ENCODE measurements at regions not wholly inside any gene's neighbourhood (a gene's known extent, or its start where the extent isn't known, plus 50 kb on each side); places are given as distances from the start of the nearest gene placed in this dataset.

DNA sequence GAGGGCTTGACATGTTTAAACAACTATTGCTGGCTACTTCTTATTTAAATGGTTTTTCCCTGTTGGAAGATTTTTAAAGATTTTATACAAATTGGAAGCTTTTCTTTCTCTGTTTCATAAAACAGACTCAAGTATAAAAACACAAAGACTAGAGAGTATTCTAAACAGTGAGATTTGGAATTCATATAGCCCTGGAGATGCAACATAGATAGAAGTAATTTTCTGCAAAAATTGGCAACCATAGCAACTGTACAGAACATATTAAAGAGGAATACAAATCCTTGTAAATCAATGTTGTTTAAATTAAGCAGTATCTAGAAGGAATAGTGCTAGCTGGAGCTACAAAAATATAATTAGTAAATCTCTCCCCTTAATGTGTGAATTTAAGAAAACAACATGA, 2612.9 kb upstream of the PCDH20 start:
- TF ChIP-seq, protein P1, sequence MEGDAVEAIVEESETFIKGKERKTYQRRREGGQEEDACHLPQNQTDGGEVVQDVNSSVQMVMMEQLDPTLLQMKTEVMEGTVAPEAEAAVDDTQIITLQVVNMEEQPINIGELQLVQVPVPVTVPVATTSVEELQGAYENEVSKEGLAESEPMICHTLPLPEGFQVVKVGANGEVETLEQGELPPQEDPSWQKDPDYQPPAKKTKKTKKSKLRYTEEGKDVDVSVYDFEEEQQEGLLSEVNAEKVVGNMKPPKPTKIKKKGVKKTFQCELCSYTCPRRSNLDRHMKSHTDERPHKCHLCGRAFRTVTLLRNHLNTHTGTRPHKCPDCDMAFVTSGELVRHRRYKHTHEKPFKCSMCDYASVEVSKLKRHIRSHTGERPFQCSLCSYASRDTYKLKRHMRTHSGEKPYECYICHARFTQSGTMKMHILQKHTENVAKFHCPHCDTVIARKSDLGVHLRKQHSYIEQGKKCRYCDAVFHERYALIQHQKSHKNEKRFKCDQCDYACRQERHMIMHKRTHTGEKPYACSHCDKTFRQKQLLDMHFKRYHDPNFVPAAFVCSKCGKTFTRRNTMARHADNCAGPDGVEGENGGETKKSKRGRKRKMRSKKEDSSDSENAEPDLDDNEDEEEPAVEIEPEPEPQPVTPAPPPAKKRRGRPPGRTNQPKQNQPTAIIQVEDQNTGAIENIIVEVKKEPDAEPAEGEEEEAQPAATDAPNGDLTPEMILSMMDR (IDR thresholded peaks at IDR 0.05): no peak
- DNase-seq (ENCODE audit: low spot score): no peak
- no peak for ATAC-seq (ENCODE audit: low FRiP score)

DNA sequence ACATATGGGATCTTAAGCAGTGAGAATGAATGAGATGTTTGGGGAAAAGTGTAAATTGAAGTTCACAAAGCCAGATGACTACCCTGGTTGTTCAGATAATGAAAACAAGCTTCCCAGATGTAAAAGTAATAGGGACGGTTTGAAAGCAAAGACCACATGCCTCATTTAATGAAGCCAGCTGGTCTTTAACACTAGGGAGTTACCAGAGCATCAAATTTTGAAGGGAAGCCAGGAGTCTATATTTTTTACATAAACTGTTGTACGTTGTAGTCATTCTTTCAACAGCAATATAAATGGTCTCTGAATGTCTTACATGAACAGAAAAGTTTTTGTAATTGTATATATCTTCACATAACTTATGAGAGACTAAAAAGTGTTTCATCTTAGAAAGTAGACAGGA, 2604.5 kb upstream of the PCDH20 start:
- TF ChIP-seq, protein P1 (IDR thresholded peaks at IDR 0.05): no peak
- no peak for ATAC-seq (ENCODE audit: low FRiP score)
- DNase-seq (ENCODE audit: low spot score): no peak

DNA sequence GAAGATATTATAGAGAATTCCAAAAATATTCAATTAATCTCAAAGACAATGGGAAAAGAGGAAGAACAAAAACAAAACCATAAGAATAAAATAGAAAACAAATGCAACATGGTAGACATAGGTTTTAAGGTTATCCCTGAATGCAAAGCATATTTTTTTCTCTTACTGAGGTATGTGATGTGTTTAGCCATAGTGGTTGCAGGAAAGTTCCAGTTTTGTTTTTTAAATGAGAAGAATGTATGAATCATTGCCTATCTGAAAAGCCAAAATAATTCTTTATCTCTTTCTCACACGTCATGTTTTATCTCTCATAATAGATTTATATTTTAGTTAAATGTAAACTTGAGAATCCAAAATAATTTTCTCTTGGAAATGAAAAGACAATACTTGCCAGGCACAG, 2591.7 kb upstream of the PCDH20 start:
- TF ChIP-seq, protein P1 (IDR thresholded peaks at IDR 0.05): no peak
- DNase-seq (ENCODE audit: low spot score): no peak
- no peak for ATAC-seq (ENCODE audit: low FRiP score)

DNA sequence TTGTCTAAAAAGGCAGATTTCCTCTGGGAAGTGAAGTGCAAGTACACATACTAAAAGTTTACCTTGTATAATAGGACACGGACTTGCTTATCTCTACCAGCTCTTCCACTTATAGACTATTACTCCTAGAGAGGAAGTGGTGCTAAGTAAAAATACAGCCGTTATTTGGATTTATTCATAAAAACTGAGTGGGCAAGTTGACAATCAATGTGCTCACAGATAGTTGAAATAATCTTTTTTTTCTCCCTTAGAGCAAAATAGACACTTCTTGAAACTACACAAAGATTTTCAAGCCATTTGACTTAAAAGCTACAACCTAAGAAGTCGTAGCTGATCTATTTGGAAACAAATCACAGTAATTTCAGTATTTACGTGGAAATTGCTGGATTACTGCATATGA, 2584.7 kb upstream of the PCDH20 start:
- ATAC-seq (ENCODE audit: low FRiP score) (no peak), DNase-seq (ENCODE audit: low spot score) (no peak)
- TF ChIP-seq, protein P1 (IDR thresholded peaks at IDR 0.05): no peak

DNA sequence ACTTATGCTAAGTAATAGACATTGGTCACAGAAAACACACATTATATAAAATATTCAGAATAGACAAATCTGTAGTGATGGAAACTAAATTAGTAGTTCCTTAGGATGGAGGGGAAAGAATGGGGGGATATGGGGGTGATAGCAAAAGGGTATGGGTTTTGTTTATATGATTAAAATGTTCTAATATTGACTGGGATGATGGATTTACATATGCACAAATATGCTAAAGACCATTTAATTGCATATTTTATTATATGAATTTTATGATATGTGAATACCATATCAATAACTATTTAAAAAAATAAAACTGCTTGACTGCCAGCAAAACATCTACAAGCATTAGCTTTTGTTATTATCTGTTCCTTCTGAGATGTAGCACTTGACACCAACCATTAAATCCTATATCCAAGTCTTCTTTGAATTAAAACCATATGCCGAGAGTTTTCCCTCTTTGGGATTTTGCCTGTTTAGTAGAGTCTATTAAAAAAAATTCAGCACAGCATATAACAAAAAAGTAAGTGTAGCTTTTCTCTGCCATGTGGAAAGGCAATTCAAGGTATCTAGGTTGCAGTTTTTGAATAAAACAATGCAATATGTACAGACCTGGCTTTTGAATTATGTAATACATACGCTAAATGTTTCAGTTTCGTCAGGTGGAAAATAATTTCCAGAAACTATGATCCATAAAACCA, 2584.1 kb upstream of the PCDH20 start:
- TF ChIP-seq, protein P1 (IDR thresholded peaks at IDR 0.05): no peak
- ATAC-seq (ENCODE audit: low FRiP score) (no peak), DNase-seq (ENCODE audit: low spot score) (no peak)

DNA sequence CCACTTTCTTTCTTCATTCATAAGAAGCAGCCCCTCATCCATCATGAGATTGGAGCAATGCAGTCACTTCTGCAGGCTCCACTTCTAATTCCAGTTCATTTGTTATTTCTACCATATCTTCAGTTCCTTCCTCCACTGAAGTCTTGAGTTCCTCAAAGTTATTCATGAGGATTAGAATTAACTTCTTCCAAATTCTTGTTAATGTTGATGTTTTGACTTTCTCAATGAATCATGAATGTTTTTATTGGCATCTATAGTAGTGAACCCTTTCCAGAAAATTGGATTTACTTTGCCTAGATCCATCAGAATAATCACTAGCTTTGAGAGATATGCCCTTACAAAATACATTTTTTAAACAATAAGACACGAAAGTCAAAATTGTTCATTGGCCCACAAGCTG, 2567.7 kb upstream of the PCDH20 start:
- no peak for ATAC-seq (ENCODE audit: low FRiP score)
- TF ChIP-seq, protein P1 (IDR thresholded peaks at IDR 0.05): no peak
- DNase-seq (ENCODE audit: low spot score): no peak

DNA sequence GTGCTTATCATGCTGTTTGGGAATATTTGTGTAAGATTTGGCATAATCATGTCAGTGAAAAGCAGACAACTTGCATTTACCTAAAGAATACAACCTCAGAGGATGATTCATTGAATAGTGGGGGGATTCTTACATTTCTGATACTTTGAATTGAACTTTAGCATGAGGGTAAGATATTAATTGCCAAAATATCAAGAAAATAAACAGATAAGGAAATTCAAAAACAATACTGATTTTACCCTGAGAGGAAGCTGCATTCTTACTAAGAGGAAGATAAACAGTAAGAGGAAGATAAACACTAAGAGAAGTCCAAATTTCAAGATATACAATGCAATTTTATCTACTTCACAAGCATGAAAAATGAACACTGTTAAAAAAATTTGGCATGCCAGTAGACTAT, 2564.3 kb upstream of the PCDH20 start:
- DNase-seq (ENCODE audit: low spot score): no peak
- ATAC-seq (ENCODE audit: low FRiP score): no peak
- TF ChIP-seq, protein P1 (IDR thresholded peaks at IDR 0.05): no peak

Measured in omental fat pad (tissue), 3 donors.